ENCODE measurements at regions not wholly inside any gene's neighbourhood (a gene's known extent, or its start where the extent isn't known, plus 50 kb on each side); places are given as distances from the start of the nearest gene placed in this dataset.

DNA sequence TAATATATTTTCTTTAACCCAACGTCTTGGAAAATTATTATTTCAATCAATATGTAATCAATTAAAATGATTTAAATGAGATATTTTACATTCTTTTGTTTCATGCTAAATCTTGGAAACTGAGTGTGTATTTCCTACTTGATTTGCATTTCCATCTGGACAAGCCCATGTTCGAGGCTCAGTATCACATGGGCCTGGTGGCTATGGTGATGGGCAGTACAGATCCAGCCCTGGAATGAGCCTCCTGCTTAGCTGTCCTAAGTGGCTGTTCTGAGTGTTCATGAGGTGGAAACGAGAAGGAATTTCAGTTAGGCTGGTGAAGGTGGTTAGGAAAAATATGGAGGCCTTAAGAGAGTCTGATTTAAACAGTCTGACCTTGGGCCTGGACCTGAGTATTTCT, 73.0 kb upstream of the ATXN1 start:
- BruUV-seq (replicated peaks): no TSS peak
- Histone ChIP-seq H3K36me3 (ENCODE audit: control insufficient read depth in 2 of 2, extremely low read depth in 1 of 2, insufficient read depth in 2 of 2, low read length in 2 of 2) (no peaks in the 10 kb centered on the region), H3K9me3 (replicated peaks; ENCODE audit: control insufficient read depth, insufficient read depth, low read length) (no peaks in the 10 kb centered on the region), H3K27me3 (ENCODE audit: control insufficient read depth in 2 of 2, insufficient read depth in 2 of 2, low read length in 2 of 2) (peaks cover 0 to 2% of the 10 kb centered on the region in 2 experiments), H3K9ac (replicated peaks; ENCODE audit: extremely low read depth, insufficient read depth, low read length) (no peak overlapping the region), H2AFZ (ENCODE audit: low read depth, low read length) (no peak overlapping the region), H3K27ac (ENCODE audit: insufficient read depth, low read depth, low read length) (no peak overlapping the region), H3K4me2 (ENCODE audit: insufficient read depth, low read length) (no peak overlapping the region), H4K20me1 (replicated peaks; ENCODE audit: control insufficient read depth, extremely low read depth, insufficient read depth, low read length) (no peaks in the 10 kb centered on the region), H3K4me1 (ENCODE audit: control insufficient read depth, extremely low read depth, insufficient read depth, low read length) (no peaks in the 10 kb centered on the region), H3K79me2 (ENCODE audit: control insufficient read depth, insufficient read depth, low read length) (no peaks in the 10 kb centered on the region), H3K9me1 (replicated peaks; ENCODE audit: control insufficient read depth, extremely low read depth, insufficient read depth, low read length) (no peaks in the 10 kb centered on the region), H3K4me3 (replicated peaks in 1 of 3; ENCODE audit: insufficient read depth in 1 of 3, low read depth in 1 of 3, low read length in 3 of 3) (no peak overlapping the region)
- intact Hi-C loops (cut with micrococcal nuclease) (no loop called here), dilution Hi-C loops (cut with MboI; ENCODE audit: extremely low pct_ligation_motif_present, low sequenced_read_pairs) (no loop called here)
- CTCF ChIA-PET: interaction anchor here (1.8 kb wide), 1 partner anchor 63 kb away, joined by 4 read pairs; no protein-coding TSS in a partner anchor
- FAIRE-seq (no peak), DNase-seq (ENCODE audit: low read depth, low spot score) (no peak)
- POLR2A ChIA-PET: no interaction called here
- TF ChIP-seq FOS (IDR thresholded peaks at IDR 0.05; ENCODE audit: borderline replicate concordance, insufficient read depth, low read length) (no peak), GATA2 (IDR thresholded peaks at IDR 0.05; ENCODE audit: insufficient read depth, insufficient read length, low read depth, low read length) (no peak), EZH2 (IDR thresholded peaks at IDR 0.05; ENCODE audit: borderline replicate concordance, low read depth, low read length, severe bottlenecking) (no peak), POLR2A (IDR thresholded peaks at IDR 0.05; ENCODE audit: low read depth, low read length) (no peak), POLR2AphosphoS5 (IDR thresholded peaks at IDR 0.05; ENCODE audit: insufficient read depth, low read depth, low read length) (no peak), MYC (IDR thresholded peaks at IDR 0.05; ENCODE audit: low read depth, low read length) (no peak), JUN (IDR thresholded peaks at IDR 0.05; ENCODE audit: borderline replicate concordance, insufficient read depth, insufficient read length, low read depth) (no peak)
- TF ChIP-seq, protein P1, sequence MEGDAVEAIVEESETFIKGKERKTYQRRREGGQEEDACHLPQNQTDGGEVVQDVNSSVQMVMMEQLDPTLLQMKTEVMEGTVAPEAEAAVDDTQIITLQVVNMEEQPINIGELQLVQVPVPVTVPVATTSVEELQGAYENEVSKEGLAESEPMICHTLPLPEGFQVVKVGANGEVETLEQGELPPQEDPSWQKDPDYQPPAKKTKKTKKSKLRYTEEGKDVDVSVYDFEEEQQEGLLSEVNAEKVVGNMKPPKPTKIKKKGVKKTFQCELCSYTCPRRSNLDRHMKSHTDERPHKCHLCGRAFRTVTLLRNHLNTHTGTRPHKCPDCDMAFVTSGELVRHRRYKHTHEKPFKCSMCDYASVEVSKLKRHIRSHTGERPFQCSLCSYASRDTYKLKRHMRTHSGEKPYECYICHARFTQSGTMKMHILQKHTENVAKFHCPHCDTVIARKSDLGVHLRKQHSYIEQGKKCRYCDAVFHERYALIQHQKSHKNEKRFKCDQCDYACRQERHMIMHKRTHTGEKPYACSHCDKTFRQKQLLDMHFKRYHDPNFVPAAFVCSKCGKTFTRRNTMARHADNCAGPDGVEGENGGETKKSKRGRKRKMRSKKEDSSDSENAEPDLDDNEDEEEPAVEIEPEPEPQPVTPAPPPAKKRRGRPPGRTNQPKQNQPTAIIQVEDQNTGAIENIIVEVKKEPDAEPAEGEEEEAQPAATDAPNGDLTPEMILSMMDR (IDR thresholded peaks at IDR 0.05; ENCODE audit: extremely low read depth in 1 of 2, insufficient read depth in 1 of 2, low read depth in 1 of 2, low read length in 2 of 2): no peak
- TF ChIP-seq, protein P2, sequence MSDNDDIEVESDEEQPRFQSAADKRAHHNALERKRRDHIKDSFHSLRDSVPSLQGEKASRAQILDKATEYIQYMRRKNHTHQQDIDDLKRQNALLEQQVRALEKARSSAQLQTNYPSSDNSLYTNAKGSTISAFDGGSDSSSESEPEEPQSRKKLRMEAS (IDR thresholded peaks at IDR 0.05; ENCODE audit: insufficient read depth, insufficient read length): no peak

Data from endothelial cell of umbilical vein (primary cell).